GM19468 (cell line): ENCODE measurements at regions not wholly inside any gene's neighbourhood (a gene's known extent, or its start where the extent isn't known, plus 50 kb on each side); places are given as distances from the start of the nearest gene placed in this dataset.
"Not testable (repeated sequence)": the region's sequence is repeated elsewhere in the genome, so short reads cannot be mapped to it uniquely, and the experiment has no call there.

Experiments used
- ATAC-seq: cut with Tn5 transposase; IDR thresholded peaks from one replicate; pipeline ENCODE4 v1.9.1; 2021; ENCODE audit warnings: mild to moderate bottlenecking, moderate library complexity, moderate number of reproducible peaks; ENCODE audit not compliant: unreplicated experiment; ENCODE audit errors: extremely low read depth

DNA sequence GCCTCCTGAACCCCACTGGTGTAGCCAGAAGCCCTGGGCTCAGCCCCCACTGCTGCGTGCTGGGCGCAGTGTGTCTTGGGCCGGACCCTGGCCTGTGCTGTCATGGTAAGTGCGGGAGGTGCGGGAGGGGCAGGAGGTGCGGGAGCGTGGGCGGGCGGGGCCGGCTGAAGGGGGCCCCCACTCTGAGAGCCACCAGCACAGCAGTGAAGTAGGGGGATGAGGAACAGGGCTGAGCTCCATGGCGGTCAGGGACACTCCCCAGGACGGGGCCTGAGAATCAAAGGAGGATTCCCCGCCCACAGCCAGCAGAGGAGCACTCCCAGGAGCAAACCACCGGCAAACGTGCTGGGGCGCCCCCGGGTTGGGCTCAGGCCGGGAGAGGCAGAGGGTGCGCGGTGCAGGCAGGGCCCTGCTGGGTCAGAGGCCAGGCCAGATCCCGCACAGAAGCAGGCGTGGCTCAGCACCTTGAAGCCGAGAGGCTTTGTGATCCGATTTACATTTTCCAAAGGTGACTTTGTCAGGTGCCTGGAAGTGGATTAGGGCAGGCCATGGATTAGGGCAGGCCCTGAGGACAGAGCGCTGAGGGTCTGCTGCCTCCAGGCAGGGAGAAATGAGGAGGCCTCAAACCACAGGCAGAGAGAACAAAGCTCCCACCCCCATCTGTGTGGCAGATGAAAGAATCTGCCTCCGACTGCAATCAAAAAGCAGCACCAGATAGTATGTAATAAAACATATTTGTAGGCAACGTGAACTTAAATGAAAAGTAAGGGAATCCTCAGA is 152.0 kb upstream of the RAB6C start:
- no peak for ATAC-seq

DNA sequence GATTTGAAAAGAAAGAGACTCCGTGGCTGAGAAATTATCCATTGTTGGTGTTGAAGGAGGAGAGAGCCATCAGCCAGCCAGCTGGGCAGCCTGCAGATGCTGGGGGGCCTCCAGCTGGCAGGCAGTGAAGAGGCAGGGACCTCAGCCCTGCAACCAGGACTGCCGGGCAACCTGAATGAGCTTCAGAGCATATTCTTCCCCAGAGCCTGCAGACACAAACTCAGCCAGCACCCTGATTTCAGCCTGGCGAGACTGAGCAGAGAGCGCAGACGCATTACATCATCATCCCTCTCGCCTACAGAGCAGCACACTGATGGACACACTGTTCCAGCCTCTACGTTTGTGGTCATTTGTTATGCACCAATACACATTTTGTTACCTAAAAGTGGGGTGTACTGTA is 150.7 kb upstream of the RAB6C start:
- ATAC-seq: no peak

DNA sequence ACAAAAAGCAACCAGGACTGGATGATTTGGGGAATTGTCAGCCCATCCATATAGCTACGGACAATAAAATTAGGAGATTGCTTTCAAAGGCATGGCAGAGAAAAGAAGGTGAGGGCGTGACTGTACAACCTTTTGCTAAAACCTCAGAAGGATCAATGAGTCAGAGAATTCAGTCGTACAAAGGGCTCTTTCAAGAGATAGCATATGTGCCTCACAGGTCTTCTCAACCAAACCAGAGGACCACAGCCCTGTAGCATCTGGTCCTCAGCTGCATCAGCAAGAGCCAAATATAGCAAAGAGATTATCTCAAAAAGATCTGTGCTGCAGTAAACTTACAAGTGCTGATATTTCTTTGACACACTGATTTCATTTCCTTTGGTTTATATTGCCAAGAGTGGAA is 149.9 kb upstream of the RAB6C start:
- ATAC-seq: no peak

DNA sequence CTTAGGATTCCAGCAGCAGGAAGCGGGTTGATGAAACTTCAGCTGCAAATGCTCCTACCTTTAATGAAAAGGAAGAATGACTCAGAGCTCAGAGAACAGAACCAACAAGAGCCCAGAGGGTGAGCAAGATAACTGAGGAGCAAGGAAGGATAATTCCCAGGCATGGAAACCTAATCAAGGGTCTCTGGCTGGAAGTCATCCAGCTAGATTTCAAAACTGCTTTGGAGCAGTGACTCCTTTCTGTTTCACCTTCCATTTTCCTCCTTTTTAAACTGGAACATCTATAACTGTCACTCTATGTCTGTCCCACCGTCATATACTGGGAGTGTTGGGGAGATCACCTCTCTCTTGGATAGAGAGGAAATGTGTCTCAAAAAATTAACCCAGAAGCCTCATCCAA is 148.4 kb upstream of the RAB6C start:
- ATAC-seq: no peak

DNA sequence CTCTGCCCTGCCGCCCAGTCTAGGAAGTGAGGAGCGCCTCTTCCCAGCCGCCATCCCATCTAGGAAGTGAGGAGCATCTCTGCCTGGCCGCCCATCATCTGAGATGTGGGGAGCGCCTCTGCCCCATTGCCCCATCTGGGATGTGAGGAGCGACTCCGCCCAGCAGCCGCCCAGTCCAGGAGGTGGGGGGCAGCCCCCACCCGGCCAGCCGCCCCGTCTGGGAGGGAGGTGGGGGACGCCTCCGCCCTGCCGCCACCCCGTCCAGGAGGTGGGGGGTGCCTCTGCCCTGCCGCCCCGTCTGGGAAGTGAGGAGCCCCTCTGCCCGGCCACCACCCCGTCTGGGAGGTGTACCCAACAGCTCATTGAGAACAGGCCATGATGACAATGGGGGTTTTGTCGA is 146.0 kb upstream of the RAB6C start:
- not testable (repeated sequence) for ATAC-seq

DNA sequence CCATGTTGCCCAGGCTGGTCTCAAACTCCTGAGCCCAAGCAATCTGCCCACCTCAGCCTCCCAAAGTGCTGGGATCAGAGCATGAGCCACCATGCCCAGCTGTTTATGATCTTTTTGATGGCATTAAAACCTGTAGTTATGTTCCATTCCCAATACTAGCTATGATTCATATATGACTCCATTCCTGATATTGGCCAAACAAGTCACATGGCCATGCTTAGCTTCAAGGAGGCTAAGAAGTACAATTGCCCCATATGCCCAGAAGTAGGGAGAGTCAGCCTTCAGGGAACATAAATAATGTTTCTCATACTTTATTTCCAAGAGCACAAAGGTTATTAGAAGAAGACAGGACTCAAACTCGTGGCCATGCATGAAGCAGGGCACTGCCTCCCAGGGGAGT is 132.4 kb upstream of the RAB6C start:
- ATAC-seq: no peak

DNA sequence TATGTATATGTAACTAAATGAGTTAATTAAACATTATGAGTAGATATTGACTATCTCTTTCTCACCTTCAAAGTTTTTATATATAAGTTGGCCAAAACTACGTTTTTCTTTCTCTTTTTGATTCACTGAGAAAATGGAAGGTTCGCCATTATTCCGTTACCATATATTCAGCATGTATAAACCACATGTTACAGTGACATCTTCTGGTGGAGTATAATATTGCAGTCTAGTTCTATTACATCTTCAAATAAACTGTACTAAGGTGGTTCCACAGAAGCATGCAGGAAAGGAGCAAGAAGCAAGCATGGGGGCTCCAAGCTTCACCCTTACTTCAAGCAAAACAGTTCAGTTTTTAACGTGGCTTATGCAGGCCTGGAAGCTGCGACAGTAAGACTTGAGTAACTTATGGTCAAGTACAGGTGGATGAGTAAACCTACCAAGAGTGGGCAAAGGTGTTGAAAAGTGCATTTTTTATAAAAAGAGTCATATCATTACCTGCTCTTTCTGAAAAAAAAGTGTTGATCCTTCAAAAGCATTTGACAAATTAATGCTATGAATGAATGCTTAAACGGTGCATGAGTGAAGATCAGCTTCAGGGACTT is 129.8 kb upstream of the RAB6C start:
- peak; percentile 70 for ATAC-seq

DNA sequence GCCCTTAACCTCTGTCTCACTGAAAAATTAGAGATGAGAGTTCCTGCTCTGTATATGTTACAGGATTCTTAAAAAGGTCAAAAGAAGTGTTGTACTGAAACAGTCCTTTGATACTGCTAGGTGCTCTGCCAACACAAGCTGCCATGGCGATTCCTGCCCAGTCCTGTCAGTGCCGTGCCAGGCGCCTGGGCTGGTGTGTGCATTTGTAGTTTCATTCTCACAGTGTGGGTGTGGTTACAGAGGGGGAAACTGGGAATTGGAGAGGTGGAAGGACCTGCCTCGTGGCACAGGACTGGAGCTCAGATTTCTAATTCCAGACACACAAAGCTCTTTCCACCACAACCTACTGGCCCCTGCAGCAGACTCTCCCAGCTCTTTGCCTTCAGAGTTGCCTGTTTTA is 122.3 kb upstream of the RAB6C start:
- no peak for ATAC-seq

DNA sequence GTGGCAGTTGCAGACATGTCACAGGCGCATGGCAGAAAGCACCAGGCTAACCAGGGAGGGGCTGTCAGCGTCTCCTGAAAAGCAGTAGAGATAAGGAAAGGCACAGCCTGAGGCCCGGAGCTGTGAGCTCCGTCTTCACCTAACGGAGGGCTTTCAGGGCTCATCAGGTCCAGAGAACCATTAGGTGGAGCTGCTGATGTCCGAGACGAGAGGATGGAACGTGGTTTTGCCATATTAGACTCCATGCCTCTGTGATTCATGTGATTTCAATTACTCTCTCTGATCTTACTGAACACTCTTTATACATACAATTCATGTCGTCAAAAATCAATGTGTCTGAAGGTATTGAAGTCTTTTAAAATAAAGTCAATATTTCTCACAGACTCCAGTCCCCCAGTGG is 120.3 kb upstream of the RAB6C start:
- no peak for ATAC-seq

DNA sequence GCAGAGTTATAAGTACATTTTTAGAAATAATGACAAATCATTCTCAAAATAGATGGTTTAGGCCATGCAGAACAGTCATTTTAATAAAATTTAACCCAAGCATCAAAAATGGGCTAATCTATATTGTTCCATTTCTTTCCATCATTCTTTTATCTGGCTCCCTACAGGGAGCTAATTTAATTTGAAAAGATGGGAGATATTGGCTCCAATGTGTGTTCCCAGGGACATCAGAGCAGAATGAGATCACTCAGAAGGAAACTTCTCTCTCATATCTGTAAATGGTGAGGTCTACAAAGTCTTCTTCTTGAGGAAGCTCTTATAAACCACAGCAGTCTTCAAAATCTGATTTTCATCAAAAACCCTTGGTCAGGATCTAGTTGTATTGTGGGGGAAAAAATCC is 119.4 kb upstream of the RAB6C start:
- no peak for ATAC-seq

DNA sequence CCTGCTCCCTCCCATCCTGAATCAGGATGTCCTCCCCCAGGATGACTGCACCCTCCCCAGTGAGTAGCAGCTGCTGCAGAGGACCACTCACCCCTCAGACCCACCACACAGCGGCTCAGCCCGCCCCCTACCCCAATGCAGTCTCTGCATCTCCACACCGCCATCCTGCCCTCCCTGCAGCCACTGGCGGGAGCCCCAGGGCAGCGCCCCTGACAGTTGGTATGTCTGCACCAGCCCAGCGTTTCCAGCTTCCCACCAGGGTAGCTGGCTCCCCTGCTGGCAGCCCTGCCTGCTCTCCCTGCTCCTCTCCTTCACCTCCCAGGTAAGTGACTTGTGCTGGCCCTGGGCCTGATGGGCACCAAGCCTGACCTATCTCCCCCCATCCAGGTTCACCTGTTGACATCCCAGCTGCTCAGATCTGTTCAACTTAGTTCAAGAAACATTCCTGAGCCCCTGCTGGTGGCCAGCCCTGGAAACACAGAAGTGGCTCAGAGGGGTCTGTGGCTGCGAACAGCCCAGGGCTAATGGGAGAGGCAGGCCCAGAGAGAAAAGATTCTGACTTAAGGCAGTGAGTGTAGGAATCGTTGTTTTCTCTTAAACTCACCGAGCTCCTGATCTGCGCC is 117.7 kb upstream of the RAB6C start:
- ATAC-seq: no peak

DNA sequence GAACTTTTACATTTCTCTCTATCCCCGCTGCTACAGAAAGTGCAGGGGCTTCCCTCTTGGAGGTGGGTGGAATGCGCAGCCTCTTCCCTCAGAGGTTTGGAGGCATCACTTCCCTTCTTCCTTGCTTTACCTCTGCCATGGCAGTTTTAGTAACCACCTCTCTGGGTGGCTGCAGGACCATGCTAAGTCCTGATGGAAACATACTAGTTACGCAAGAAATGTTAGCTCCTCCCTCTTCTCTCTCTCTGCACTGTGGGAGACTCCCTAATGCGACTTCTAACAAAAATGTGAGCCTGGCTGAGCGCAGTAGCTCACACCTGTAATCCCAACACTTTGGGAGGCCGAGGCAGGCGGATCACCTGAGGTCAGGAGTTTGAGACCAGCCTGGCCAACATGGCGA is 116.8 kb upstream of the RAB6C start:
- no peak for ATAC-seq

DNA sequence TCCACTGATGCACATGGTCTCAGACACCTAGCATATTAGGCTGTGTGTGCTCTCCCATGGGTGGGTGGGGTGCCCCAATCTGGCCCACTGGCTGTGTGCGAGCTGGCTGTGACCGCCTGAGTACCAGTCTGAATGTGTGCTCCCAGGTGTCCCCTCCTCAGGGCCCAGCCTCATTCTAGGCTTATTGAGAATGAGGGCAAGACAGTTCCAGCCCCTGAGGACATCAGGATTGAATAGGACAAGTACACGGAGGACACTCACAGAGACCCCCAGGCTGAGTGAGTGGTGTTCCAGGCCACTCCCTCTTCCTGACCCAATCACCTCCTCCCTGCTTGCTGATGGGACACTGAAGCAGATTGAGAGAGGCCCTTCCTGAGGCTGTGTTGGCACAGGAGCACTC is 116.1 kb upstream of the RAB6C start:
- no peak for ATAC-seq

DNA sequence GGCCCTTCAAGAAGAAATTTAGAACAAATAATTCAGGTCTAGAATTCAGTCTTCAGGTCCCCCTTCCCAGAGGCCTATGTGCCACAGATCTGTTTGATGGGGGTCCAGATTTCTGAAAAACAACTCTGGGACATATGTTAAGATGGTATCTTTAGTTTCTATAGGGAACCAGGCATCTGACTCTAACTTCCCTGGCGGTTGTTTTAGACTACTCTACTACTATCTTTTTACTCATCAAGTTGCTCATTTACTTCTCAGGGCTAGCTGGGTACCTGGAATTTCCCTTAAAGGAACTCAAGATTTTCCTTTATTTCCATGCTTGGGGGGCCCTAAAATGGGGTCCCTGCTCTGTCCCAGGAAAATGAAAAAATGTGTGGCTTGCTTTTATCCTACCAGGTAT is 114.7 kb upstream of the RAB6C start:
- ATAC-seq: no peak

DNA sequence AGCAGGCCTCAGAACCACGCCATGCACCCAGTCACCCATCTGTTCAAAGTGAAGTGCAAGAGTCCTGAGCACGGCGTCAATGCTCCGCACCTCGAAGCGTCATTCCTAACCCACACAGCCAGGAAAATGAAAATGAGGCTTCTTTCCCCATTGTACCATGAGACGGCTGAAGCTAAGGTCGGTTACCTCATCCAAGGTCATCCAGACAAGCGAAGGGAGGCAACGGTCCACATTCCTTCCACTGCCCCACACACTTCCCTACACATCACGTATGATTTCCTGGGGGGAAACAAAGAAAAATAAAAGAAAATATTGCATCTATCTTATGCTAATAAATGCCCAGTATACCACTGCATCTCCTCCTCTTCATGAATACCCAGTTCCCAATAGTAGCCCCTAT is 113.5 kb upstream of the RAB6C start:
- ATAC-seq: no peak

DNA sequence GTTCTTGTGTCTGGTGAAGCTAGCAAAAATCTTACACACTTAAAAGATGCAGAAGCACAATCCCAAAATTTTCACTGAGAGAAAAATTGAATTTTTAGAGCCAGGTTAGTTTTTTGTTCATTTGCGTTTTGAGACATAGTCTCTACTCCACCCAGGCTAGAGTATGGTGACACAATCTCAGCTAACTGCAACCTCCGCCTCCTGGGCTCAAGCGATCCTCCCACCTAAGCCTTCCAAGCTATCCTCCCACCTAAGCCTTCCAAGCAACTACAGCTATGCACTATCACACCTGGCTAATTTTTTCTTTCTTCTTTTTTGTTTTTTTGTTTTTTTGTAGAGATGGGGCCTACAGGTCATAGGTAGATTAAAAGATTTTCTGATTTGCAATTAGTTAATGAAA is 113.1 kb upstream of the RAB6C start:
- ATAC-seq: no peak

DNA sequence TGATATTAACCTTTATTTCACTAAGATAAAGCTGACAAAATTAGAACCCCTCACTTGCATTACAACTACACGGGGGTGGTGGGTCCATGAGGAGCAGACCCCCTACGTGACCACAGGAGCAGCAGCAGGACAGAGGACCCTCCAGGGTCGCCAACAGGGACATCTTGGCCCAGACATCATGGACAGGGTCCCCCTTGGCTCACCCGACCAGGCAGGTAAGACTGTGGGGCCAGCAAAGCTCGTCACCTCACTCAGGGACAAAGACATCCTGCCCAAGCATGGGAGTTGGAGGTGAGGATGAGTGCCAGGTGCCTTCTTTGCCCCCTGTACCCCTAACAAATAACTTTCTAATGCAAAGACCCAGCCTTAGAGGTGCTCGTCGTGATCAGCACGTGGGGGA is 111.3 kb upstream of the RAB6C start:
- no peak for ATAC-seq

DNA sequence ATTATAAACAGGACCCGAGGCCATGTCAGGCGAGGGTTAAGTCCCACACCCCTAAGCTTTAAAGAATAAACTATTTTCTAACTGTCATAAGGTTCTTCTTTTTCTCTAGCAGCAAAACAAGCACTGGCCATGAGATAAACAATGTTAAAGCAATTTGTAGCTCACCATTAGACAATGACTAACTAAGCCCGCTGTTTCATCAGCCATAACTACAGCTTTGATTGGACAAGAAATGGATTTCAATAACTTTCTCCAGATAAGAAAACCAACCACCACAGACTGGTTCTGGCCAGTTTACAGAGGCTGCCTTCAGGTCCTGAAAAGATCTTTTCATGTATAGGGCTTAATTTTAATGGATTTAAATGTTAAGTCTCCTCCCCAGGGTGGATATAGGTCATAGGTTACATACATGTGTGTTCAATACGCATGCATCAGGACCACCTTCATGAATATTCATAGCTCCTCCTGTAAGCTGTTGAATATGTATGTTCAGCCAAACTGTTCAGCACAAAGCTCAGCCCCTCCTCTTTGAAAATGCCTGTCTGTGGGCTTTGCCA is 108.7 kb upstream of the RAB6C start:
- ATAC-seq: no peak

DNA sequence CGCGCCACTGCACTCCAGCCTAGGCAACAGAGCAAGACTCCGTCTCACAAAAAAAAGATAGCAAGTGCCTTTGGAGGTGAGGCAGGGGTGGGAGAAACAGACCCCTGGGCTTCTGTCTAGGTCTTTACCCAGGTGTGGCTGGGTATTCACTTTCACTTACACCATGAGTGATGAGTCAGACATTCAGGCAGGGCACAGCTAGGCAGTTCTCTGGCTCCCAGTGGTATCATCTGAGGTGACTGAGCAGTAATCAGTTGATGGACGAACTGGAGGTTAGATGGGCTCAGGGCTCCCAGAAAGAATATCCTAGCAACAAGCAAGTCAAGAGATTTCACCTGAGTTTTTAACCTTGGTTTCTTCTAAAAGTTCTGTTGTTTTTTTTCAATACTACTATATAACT is 107.0 kb upstream of the RAB6C start:
- no peak for ATAC-seq

DNA sequence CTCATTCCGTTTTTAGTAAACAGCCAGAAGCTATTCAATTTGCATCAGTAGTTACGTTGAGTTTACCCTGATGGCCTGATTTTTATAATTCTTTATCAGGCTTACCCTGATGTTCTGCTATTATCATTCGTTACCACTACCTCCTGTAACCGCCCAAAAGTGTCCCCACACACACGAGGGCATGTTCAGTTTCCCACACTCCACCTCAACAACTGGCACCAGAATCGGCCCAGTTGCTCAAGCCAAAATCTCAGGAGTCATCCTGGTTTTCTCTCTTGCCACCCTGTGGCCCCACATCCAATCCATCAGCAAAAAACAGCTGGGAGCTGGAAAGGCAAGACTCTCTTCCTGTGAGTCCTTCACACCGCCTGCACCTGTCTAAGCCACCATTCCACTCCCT is 102.9 kb upstream of the RAB6C start:
- ATAC-seq: no peak

DNA sequence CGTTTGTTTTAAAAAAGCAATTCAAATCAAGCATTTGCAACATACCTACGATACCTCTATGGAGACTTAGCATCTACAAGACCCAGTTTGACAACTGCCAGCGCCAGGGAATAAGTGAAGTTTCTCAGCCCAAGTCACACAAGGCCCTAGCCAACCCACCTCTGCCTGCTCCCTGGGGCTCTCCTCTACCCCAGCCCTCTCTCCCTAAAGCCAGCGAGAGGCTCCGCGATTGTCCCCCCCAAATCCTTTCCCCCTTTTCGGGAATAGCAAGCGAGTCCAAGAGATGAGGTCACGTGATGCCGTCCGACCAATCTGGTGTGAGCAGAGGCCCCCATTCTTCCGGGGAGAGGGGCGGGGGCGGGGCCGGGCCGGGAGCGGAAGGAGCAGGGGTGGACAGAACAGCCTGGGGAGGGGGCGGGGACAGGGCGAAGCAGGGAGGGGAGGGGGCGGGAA is 102.2 kb upstream of the RAB6C start:
- peak; percentile 37 for ATAC-seq
